ENCODE measurements at regions not wholly inside any gene's neighbourhood (a gene's known extent, or its start where the extent isn't known, plus 50 kb on each side); places are given as distances from the start of the nearest gene placed in this dataset.

- Histone ChIP-seq H3K9me3 (peaks cover 0 to 20% (median 0%) of the 10 kb centered on the region in 11 donors), H3K36me3 (no peaks in the 10 kb centered on the region), H3K27me3 (no peaks in the 10 kb centered on the region), H3K4me3 (no peak overlapping the region), H3K4me1 (peaks cover 0 to 19% (median 0%) of the 10 kb centered on the region in 9 donors), H3K27ac (no peak overlapping the region)
- DNase-seq: no peak
- ATAC-seq: no peak
- intact Hi-C loops (cut with DNase I): loop anchor here in 1 of 10 donors (10.0 kb wide), 1 partner anchor 302 kb away; the partner anchor contains the start of gene ELAVL2
- TF ChIP-seq CTCF (IDR thresholded peaks at IDR 0.05): no peak
- WGBS, 2 donors: 75 to 81% methylated on average over 3 of the region's 3 CpGs
Measured at GRCh38 chr9:23522952-23523351, 303.1 kb downstream of the ELAVL2 start.

- intact Hi-C loops (cut with DNase I): loop anchor here in 1 of 10 donors (10.0 kb wide), 1 partner anchor 300 kb away; the partner anchor contains the start of gene ELAVL2
- no peak for TF ChIP-seq CTCF (IDR thresholded peaks at IDR 0.05)
- H3K27ac ChIP-seq: no peak overlapping the region
- H3K9me3 ChIP-seq: peaks cover 0 to 20% (median 9%) of the 10 kb centered on the region in 11 donors
- H3K4me3 ChIP-seq: no peak overlapping the region
- DNase-seq (no peak), ATAC-seq (no peak)
- H3K4me1 ChIP-seq: peaks cover 0 to 19% (median 0%) of the 10 kb centered on the region in 9 donors
- WGBS, 2 donors: 86 to 88% methylated on average over 2 of the region's 2 CpGs
- no peaks in the 10 kb centered on the region for H3K36me3 ChIP-seq
- H3K27me3 ChIP-seq: no peaks in the 10 kb centered on the region
Measured at GRCh38 chr9:23524607-23525155, 301.4 kb downstream of the ELAVL2 start.

- Histone ChIP-seq H3K27me3 (no peaks in the 10 kb centered on the region), H3K36me3 (no peaks in the 10 kb centered on the region), H3K9me3 (peaks cover 0 to 12% (median 7%) of the 10 kb centered on the region in 11 donors), H3K4me1 (peaks cover 0 to 19% (median 0%) of the 10 kb centered on the region in 9 donors), H3K27ac (no peak overlapping the region), H3K4me3 (no peak overlapping the region)
- TF ChIP-seq CTCF (IDR thresholded peaks at IDR 0.05): no peak
- no peak for ATAC-seq
- DNase-seq: no peak
- intact Hi-C loops (cut with DNase I): loop anchor here in 1 of 10 donors (10.0 kb wide), 1 partner anchor 298 kb away; the partner anchor contains the start of gene ELAVL2
Measured at GRCh38 chr9:23526806-23527205, 299.2 kb downstream of the ELAVL2 start.

- WGBS, 2 donors: 83 to 89% methylated on average over 2 of the region's 2 CpGs
- DNase-seq (no peak), ATAC-seq (no peak)
- no peak for TF ChIP-seq CTCF (IDR thresholded peaks at IDR 0.05)
- Histone ChIP-seq H3K4me3 (no peak overlapping the region), H3K27me3 (peaks cover 0 to 1% (median 0%) of the 10 kb centered on the region in 7 donors), H3K27ac (no peak overlapping the region), H3K4me1 (peaks cover 0 to 7% (median 4%) of the 10 kb centered on the region in 9 donors), H3K9me3 (peaks cover 0 to 12% (median 7%) of the 10 kb centered on the region in 11 donors), H3K36me3 (no peaks in the 10 kb centered on the region)
- intact Hi-C loops (cut with DNase I): no loop called here
Measured at GRCh38 chr9:23532282-23532681, 293.8 kb downstream of the ELAVL2 start.

All from heart right ventricle (tissue), 16 donors.